Neural cell (in vitro differentiated cells): ENCODE measurements at regions not wholly inside any gene's neighbourhood (a gene's known extent, or its start where the extent isn't known, plus 50 kb on each side); places are given as distances from the start of the nearest gene placed in this dataset.

Experiments
- CTCF ChIP-seq: fragments of 450-650 bp; IDR thresholded peaks from 2 replicates; pipeline ENCODE4 v1.5.1; 2014; ENCODE audit warnings: antibody characterized with exemption, mild to moderate bottlenecking, moderate library complexity; ENCODE audit not compliant: poor library complexity, severe bottlenecking
- EZH2 ChIP-seq: fragments of 200-600, 300-800 bp; shearing (Covaris generic), sonication (generic); IDR thresholded peaks from 2 replicates; pipeline ENCODE4 v1.6.1; 2014; ENCODE audit warnings: antibody characterized with exemption, low read length, borderline replicate concordance, mild to moderate bottlenecking; ENCODE audit not compliant: insufficient read depth, poor library complexity, severe bottlenecking
- MXI1 ChIP-seq: fragments of 450-650 bp; conservative IDR thresholded peaks from 2 replicates; pipeline ENCODE4 v1.6.1; 2014; ENCODE audit warnings: antibody characterized with exemption, mild to moderate bottlenecking; ENCODE audit not compliant: poor library complexity, severe bottlenecking
- POLR2AphosphoS5 ChIP-seq: IDR thresholded peaks from 2 replicates; pipeline ENCODE4 v1.6.1; 2012
- RAD21 ChIP-seq: fragments of 450-650 bp; conservative IDR thresholded peaks from 2 replicates; pipeline ENCODE4 v1.6.1; 2014; ENCODE audit warnings: antibody characterized with exemption, mild to moderate bottlenecking, moderate library complexity
- REST ChIP-seq: IDR thresholded peaks from 2 replicates; pipeline ENCODE4 v1.6.1; 2012; ENCODE audit warnings: borderline replicate concordance
- SMC3 ChIP-seq: fragments of 450-650 bp; conservative IDR thresholded peaks from 2 replicates; pipeline ENCODE4 v1.6.1; 2014; ENCODE audit warnings: antibody characterized with exemption, mild to moderate bottlenecking, moderate library complexity; ENCODE audit not compliant: poor library complexity

GRCh38 chr10:2030046-2030445 lies 292.7 kb upstream of the ADARB2 start:
- no peak for TF ChIP-seq RAD21
- no peak for TF ChIP-seq MXI1
- no peak for TF ChIP-seq CTCF
- TF ChIP-seq SMC3: no peak
- TF ChIP-seq POLR2AphosphoS5: no peak
- TF ChIP-seq REST: no peak
- TF ChIP-seq EZH2: no peak
